ENCODE measurements at regions not wholly inside any gene's neighbourhood (a gene's known extent, or its start where the extent isn't known, plus 50 kb on each side); places are given as distances from the start of the nearest gene placed in this dataset.

DNA sequence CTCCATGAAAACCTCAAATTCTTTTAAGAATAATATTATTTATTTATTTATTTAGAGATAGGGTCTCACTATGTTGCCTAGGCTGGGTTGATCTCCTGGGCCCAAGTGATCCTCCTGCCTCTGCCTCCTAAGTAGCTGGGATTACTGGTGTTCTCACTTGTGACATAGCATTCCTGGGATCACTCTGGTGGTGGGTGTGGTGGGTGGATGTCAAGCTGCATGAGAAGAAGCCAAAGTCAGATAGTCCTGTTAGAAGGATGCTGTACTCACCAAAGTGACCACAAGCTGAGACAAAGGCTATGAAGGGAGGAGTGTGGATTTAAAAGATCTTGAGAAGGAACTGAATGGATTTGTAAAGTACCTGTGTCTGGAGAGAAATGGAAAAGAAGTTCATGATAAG is 87.9 kb upstream of the SPON1 start:
- DNase-seq, result no peak

- DNase-seq, result no peak
These were observed 86.9 kb upstream of the SPON1 start for GRCh38 chr11:13875643-13876042.

DNA sequence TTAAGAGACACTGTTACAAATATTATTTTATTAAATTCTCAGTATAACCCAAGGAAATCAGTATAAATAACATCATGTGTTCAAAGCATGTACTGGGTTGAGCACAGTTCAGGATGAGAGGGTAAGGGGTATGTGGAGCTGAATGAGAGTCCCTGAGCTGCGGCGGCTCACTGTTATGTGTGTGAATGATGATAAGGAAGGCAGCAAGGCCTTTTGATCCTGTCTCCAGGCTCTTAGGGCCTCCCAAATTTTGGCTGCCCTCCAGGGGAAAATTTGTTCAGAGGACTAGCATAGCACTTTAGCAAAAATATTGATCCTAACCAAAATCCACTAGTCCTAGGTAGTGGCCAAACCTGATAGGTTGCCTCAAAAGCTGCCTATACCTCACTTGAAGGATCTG is 86.1 kb upstream of the SPON1 start:
- no peak for DNase-seq

GRCh38 chr11:13878077-13878476 is 84.4 kb upstream of the SPON1 start:
- no peak for DNase-seq

DNA sequence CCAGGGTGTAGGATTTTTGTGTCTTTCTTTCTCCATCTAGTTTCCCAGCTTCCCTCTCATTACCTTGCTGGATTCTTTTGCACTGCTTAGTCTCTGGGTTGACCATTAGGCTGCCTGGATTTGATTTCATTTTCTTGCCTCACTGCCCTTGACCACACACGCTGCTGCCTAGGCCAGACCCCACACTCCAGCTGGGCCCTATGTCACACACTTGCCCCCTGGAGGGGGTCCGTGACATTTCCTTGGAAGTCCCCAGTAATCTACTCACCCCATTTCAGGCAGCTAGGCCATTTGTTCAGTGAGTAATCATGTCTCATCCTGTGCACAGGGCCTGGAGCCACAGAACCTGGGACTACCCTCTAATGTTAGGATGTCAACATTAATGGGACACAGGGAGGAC is 81.9 kb upstream of the SPON1 start:
- DNase-seq, result no peak

DNA sequence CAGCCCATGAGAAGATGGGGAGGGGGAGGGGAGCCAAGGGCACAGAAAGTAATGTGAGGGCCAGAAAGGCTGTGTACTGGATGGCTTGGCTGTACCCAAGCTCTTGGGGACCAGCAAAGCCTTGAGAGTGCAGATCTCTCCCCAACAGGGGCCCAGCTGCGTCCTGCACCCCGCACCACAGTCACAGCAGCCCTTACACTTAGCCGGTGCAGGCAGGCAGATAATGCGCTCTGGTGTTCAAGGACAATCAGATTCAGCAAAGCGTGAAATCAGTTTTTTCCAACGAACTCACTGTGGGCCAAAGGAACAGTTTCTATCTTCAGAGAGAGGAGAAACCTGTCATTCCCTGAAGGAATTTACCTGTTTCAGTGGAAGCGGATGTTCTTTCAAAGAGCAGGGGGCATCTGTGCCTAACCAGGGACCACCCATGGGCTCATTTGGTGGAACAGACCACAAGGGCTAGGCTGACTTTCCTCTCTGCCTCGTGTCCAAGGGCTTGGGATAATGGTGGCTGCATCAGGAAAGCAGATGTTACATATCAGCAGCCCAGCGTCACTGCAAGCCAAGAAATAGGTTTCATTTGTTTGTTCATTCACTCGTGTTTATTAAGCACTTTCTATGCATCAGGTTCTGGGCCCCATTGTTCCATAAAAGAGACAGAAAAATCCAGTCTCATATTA is 81.2 kb upstream of the SPON1 start:
- DNase-seq, result no peak

- DNase-seq, result no peak
These were observed 79.5 kb upstream of the SPON1 start for GRCh38 chr11:13883042-13883441.

GRCh38 chr11:13883589-13883988 is 78.9 kb upstream of the SPON1 start:
- no peak for DNase-seq

- DNase-seq, result no peak
These were observed 78.2 kb upstream of the SPON1 start for GRCh38 chr11:13884158-13884799.

DNA sequence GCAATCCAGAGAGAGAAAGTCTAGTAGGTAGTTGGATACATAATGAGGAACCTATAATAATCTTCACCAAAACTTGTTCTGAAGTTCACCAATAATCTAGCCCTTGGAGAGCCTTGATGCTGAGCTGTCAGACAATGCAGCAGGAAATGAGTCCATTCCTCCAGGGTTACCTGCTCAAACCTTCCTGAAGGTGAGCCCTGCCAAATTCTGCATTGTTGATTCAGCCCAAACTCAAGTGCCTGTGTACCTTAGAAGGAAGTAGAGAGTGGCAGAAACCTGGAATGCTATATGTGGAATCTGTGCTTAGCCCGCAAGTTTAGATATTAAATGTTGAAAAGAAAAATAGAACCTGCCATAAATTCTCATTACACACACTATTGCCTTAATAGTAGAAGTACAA is 77.4 kb upstream of the SPON1 start:
- no peak for DNase-seq

DNA sequence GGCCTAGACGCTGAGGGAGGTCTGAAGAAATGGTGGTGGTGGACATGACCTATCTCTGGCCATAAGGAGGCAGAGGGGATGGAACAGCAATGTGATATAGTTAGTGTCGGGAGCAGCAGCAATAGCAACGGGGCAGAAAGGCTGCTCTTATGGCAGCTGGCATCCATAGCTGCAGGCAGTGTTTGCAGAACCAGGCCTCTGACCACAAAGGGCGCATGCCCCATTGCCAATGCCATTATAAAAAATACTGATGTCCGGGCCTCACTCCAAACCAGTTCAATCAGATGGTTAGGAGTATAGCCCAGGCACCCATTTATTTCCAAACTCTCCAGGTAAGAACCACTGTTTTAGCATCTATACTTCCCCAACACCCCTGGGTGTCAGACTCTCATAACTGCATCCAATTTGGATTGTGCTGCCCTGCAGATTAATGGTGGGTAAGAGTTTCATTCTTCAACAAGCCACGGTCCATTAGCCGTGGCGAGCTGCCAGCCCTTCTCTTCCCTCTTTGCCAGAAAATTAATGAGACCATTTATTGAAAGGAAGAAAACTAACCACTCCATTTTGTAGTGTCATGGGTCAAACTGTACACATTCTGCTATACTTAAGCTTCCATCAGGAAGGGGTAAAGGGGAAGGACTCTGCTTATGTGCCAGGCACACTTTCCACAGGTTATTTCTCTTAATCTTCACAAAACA is 72.8 kb upstream of the SPON1 start:
- no peak for DNase-seq

GRCh38 chr11:13891911-13892310 is 70.6 kb upstream of the SPON1 start:
- no peak for DNase-seq

DNA sequence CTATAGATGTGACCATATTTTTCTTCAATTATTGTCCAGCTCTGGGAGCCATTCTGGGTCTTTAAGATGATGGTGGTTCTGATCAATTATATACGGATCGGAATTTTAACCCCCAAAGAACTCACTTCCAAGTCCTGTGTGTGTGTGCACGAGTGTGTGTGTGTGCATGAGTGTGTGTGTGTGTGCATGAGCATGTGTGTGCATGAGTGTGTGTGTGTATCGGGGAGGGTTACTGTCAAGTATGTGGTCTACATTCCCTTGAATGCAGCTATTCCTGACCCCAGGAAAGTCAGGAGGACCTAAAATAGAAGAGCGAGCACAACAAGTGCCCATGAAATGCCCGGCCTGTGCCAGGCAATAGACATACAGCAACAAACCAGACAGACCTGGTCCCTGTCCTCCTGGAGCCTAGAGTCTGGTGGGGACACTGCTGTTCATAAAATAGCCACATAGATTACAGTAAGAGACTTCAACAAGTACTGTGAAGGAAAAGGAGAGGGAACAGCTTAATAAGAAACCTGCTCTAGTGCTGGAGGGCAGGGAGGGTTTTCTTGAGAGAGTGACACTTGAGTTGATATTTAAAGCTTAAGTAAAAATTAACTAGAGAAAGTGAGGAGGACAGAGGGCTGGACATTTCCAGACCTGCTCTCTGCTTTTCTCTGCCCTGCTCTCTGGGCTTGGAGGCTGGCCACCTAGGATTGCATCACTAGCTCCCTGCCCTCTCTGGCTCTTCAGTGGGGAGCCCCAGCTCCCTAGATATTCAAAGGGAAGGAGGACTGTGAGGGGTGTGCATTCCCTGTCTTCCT is 66.1 kb upstream of the SPON1 start:
- DNase-seq, result no peak

GRCh38 chr11:13896981-13897353 is 65.6 kb upstream of the SPON1 start:
- DNase-seq, result no peak

GRCh38 chr11:13897646-13898276 is 64.8 kb upstream of the SPON1 start:
- no peak for DNase-seq

GRCh38 chr11:13899603-13900002 is 62.9 kb upstream of the SPON1 start:
- no peak for DNase-seq

GRCh38 chr11:13902523-13902922 is 60.0 kb upstream of the SPON1 start:
- no peak for DNase-seq

DNA sequence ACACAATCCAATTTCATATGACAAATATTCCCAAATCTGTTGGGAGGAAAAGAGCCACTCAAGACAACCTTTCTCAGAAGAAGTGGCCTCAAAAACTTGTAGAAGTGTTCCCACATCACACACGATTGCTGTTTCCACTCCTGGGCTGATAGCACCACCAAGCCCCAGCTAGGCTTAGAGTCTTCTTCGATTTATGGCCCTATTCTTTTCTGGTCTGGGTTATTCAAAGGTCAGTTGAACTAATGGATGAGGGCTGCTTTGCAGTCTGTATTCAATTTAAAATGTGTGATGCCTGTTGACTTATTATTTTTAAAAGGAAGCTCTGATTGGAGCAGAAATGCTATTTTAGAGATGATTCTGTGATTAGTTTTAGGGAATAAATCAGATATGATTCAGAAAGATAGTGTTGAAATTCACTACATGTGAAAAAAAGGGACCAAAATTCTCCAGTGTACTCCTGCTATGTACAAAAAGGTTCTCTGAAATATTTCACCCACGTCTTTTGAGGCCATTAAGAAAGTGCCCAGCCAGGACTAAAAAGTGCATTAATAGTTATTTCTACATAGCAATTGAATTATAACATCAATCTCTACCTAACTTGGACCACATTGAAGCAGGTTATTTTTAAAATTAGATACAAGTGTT is 57.3 kb upstream of the SPON1 start:
- DNase-seq, result no peak

GRCh38 chr11:13907678-13908077 is 54.8 kb upstream of the SPON1 start:
- DNase-seq, result no peak

DNA sequence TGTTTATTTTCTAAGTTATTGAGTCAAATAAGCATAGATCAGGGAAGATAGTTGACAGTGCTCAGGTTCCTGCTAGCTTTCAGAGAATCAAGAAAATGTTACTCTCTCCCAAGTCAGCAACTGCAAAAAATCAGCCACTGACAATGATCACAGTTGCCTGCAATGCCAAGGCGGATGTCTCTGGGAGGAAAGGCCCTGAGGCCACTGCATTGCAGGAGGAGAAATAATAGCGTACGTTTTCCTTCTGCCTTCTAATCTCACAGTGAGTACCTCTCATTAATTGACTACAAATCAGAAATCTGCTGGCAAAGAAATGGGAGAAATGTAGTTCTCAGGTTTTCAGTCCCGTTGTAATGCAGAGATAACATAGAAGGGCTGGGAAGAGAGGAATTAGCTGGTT is 54.0 kb upstream of the SPON1 start:
- no peak for DNase-seq

Data from HCEC 1CT (cell line).